Adrenal gland (tissue), 9 donors: ENCODE measurements at regions not wholly inside any gene's neighbourhood (a gene's known extent, or its start where the extent isn't known, plus 50 kb on each side); places are given as distances from the start of the nearest gene placed in this dataset.
"Not testable (repeated sequence)": the region's sequence is repeated elsewhere in the genome, so short reads cannot be mapped to it uniquely, and the experiment has no call there.

Experiments used
- DNase-seq, 7 donors: peaks; one replicate each; pipeline ENCODE4 v3.0.0-alpha.2; 2019 to 2020
- H3K27ac ChIP-seq, 5 donors: fragments of 200-600 bp; sonication (generic) in 4 of 5; 1 replicate in 3 of 5; 2 replicates in 2 of 5; pipeline versions ENCODE4 v1.5.1 to v1.8.0; 2016 to 2020; ENCODE audit warnings: mild to moderate bottlenecking in 1 of 5
- H3K27me3 ChIP-seq: fragments of 200-600 bp; 2 replicates; pipeline ENCODE4 v1.8.0; 2021
- H3K36me3 ChIP-seq, 2 donors: fragments of 200-600 bp; replicated peaks in 1 of 2; 1 replicate in 1 of 2; 2 replicates in 1 of 2; pipeline versions ENCODE4 v1.5.1 to v1.8.0; 2018 to 2022
- H3K4me1 ChIP-seq, 2 donors: fragments of 200-600 bp; replicated peaks in 1 of 2; 1 replicate in 1 of 2; 2 replicates in 1 of 2; pipeline versions ENCODE4 v1.5.1 to v1.8.0; 2018 to 2021
- H3K4me3 ChIP-seq, 4 donors: fragments of 200-600 bp; sonication (generic) in 3 of 4; one replicate each; pipeline ENCODE4 v1.5.1; 2016 to 2018
- H3K9me3 ChIP-seq, 3 donors: fragments of 200-600 bp; sonication (generic) in 1 of 3; replicated peaks in 1 of 3; 1 replicate in 2 of 3; 2 replicates in 1 of 3; pipeline versions ENCODE4 v1.5.1 to v1.8.0; 2016 to 2021
- POLR2A ChIP-seq, 2 donors: fragments of 450-650 bp; IDR thresholded peaks; one replicate each; pipeline ENCODE4 v1.6.1; 2017; ENCODE audit warnings: antibody characterized with exemption in 2 of 2, mild to moderate bottlenecking in 2 of 2, moderate library complexity in 1 of 2
- WGBS, 4 donors: extraction: QIAGEN DNeasy Blood & Tissue Kit in 2 of 4; methylation state at CpG; one replicate each; pipeline versions ENCODE4 v1.1.5 to v1.1.7; 2013 to 2017; 5-methylcytosine and 5-hydroxymethylcytosine counted together
- intact Hi-C, 2 donors: fragments of 100-400 bp; cut with DNase I; formaldehyde crosslinking; loops; one replicate each; pipeline versions ENCODE4 v1.14.1 to v1.15.0; 2022 to 2023
- TF ChIP-seq, protein P1 (sequence below), 6 experiments: fragments of 450-650 bp in 4 of 6; fragments of 200-600 bp in 2 of 6; sonication (generic) in 1 of 6; IDR thresholded peaks; 1 replicate in 5 of 6; 2 replicates in 1 of 6; pipeline versions ENCODE4 v1.5.1 to v1.8.0; 2016 to 2021; ENCODE audit warnings: antibody characterized with exemption in 6 of 6, mild to moderate bottlenecking in 2 of 6, moderate library complexity in 1 of 6
- donor health status: healthy with polysubstance abuse.
- donor health status: Bipolar disorder and iron deficiency.
- donor health status: DM: yes; HTN: yes; CAD: no.
- donor health status: DM: no; HTN: no; CAD: no.
- donor health status: DM: no; HTN: no; CAD: no.

DNA sequence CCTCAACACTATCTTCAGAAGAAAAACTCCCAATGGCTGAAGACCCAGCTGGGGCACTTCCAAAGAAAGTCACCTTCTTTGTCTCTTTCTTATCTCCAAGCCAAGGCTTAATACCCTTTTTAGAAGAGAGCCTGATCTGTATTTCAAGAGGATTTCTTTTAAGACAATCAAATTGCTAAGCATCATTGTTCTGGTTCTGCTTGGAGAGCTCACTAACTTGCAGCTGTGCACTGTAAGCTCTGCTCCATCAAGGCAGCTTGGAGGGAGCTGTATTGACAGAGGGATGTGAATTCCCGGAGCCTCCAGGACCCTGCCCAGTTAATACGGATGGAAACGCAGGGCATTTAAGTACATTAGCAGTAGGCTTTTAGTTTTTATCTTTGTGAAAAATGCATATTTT lies 253.1 kb downstream of the TDRD15 start:
- Histone ChIP-seq H3K4me1 (no peaks in the 10 kb centered on the region), H3K27me3 (no peaks in the 10 kb centered on the region), H3K27ac (no peak overlapping the region), H3K36me3 (no peaks in the 10 kb centered on the region), H3K4me3 (no peak overlapping the region), H3K9me3 (no peaks in the 10 kb centered on the region)
- 79 to 92% (median 84%) methylated on average over 3 of the region's 3 CpGs for WGBS, 4 donors
- intact Hi-C loops, result no loop called here
- TF ChIP-seq, protein P1, sequence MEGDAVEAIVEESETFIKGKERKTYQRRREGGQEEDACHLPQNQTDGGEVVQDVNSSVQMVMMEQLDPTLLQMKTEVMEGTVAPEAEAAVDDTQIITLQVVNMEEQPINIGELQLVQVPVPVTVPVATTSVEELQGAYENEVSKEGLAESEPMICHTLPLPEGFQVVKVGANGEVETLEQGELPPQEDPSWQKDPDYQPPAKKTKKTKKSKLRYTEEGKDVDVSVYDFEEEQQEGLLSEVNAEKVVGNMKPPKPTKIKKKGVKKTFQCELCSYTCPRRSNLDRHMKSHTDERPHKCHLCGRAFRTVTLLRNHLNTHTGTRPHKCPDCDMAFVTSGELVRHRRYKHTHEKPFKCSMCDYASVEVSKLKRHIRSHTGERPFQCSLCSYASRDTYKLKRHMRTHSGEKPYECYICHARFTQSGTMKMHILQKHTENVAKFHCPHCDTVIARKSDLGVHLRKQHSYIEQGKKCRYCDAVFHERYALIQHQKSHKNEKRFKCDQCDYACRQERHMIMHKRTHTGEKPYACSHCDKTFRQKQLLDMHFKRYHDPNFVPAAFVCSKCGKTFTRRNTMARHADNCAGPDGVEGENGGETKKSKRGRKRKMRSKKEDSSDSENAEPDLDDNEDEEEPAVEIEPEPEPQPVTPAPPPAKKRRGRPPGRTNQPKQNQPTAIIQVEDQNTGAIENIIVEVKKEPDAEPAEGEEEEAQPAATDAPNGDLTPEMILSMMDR (IDR thresholded peaks at IDR 0.05), result no peak
- no peak for TF ChIP-seq POLR2A (IDR thresholded peaks at IDR 0.05)
- DNase-seq, result no peak

- no peaks in the 10 kb centered on the region for H3K36me3 ChIP-seq
- H3K4me3 ChIP-seq, result no peak overlapping the region
- intact Hi-C loops, result no loop called here
- H3K27ac ChIP-seq, result no peak overlapping the region
- TF ChIP-seq POLR2A (IDR thresholded peaks at IDR 0.05), result no peak
- TF ChIP-seq, protein P1 (IDR thresholded peaks at IDR 0.05), result no peak
- no peaks in the 10 kb centered on the region for H3K4me1 ChIP-seq
- no peaks in the 10 kb centered on the region for H3K9me3 ChIP-seq
- no peaks in the 10 kb centered on the region for H3K27me3 ChIP-seq
- WGBS, 4 donors, result 80 to 100% (median 88%) methylated on average over 1 to 2 of the region's 2 CpGs
- no peak for DNase-seq
Measured at GRCh38 chr2:21379140-21379539, 255.4 kb downstream of the TDRD15 start.

DNA sequence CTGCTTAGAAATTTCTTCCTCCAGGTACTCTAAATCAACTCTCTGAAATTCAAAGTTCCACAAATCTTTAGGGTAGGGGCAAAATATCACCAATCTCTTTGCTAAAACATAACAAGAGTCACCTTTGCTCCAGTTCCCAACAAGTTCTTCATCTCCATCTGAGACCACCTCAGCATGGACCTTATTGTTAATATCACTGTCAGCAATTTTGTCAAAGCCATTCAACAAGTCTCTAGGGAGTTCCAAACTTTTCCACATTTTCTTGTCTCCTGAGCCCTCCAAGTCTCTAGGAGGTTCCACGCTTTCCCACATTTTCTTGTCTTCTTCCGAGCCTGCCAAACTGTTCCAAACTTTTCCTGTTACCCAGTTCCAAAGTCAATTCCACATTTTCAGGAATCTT lies 255.9 kb downstream of the TDRD15 start:
- H3K4me1 ChIP-seq, H3K9me3 ChIP-seq, DNase-seq, intact Hi-C loops, H3K36me3 ChIP-seq, H3K4me3 ChIP-seq, H3K27me3 ChIP-seq, H3K27ac ChIP-seq: not testable (repeated sequence)
- WGBS, 4 donors, result 80 to 93% (median 87%) methylated on average over 2 of the region's 2 CpGs

GRCh38 chr2:21381421-21381820 lies 257.7 kb downstream of the TDRD15 start:
- intact Hi-C loops, result no loop called here
- H3K27ac ChIP-seq, result no peak overlapping the region
- WGBS, 4 donors, result 53 to 56% (median 54%) methylated on average over 4 of the region's 4 CpGs
- H3K4me1 ChIP-seq, result no peaks in the 10 kb centered on the region
- TF ChIP-seq, protein P1 (IDR thresholded peaks at IDR 0.05), result no peak
- no peak for TF ChIP-seq POLR2A (IDR thresholded peaks at IDR 0.05)
- H3K4me3 ChIP-seq, result no peak overlapping the region
- H3K36me3 ChIP-seq, result no peaks in the 10 kb centered on the region
- DNase-seq, result no peak
- no peaks in the 10 kb centered on the region for H3K9me3 ChIP-seq
- H3K27me3 ChIP-seq, result no peaks in the 10 kb centered on the region

DNA sequence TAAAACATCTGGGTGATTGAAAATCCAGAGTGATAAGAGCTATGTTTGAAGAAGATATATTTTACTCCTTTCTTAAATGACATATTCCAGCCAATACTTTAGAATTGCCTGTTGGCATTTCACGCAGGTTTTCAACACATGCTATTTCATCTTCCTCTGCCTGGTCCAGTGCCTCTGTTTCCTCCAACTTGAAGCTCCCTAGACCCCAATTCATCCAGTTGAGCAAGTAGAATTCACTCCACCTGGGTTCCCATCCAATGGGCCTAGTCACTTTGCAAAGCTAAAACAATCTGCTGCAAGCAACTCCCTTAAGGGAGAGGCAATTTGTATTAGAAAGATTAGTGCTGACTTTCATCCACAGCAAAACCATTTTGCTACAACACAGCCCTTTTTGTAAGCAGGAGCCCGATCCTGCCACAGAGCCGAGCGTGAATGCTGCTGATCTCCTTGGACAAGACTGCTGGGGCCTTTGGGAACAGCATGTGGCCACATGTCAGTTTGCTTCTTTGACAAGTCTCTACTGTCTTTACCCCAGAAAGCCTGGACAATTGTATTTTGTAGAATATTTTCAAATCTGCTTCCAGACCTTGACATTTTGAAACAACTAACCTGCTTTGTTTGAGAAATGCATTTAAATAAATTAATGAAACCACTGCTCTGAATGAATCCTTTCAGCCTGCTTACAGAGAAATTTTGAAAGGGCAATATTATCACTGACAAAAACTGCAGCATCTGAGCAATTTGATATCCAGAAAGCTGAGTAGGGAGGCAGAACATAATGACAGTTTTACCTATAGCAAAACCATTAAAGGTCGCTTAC lies 259.1 kb downstream of the TDRD15 start:
- Histone ChIP-seq H3K4me3 (no peak overlapping the region), H3K27ac (no peak overlapping the region), H3K36me3 (no peaks in the 10 kb centered on the region), H3K27me3 (no peaks in the 10 kb centered on the region), H3K4me1 (no peaks in the 10 kb centered on the region), H3K9me3 (no peaks in the 10 kb centered on the region)
- TF ChIP-seq, protein P1 (IDR thresholded peaks at IDR 0.05), result no peak
- no peak for TF ChIP-seq POLR2A (IDR thresholded peaks at IDR 0.05)
- 80 to 81% (median 80%) methylated on average over 5 of the region's 5 CpGs for WGBS, 4 donors
- intact Hi-C loops, result no loop called here
- DNase-seq, result no peak
